Activated B cell treated with CpG ODN at 0.5 μM for 24 hours (primary cell): ENCODE measurements at regions not wholly inside any gene's neighbourhood (a gene's known extent, or its start where the extent isn't known, plus 50 kb on each side); places are given as distances from the start of the nearest gene placed in this dataset.

Experiments used
- ATAC-seq: fragments of 200-7000 bp; cut with Tn5 transposase; one replicate; pipeline ENCODE4 v1.10.0; 2021; ENCODE audit warnings: low read depth, mild to moderate bottlenecking, moderate library complexity
- CTCF ChIA-PET: fragments of 350-600 bp; sonication (Branson Sonifier 250); formaldehyde crosslinking; loops from one replicate; lab custom pipeline; 2021; ENCODE audit warnings: antibody characterized with exemption; lab: Charles Lee
- POLR2A ChIA-PET: fragments of 350-600 bp; sonication (Branson Sonifier 250); formaldehyde crosslinking; loops from one replicate; lab custom pipeline; 2021; ENCODE audit warnings: antibody characterized with exemption; lab: Charles Lee
- DNase-seq: peaks from one replicate; pipeline ENCODE4 v3.0.0; 2022
- H3K27ac Mint-ChIP-seq: one replicate; pipeline ENCODE4 v1.8.0; 2020; ENCODE audit warnings: mixed read lengths
- H3K27me3 Mint-ChIP-seq: one replicate; pipeline ENCODE4 v1.8.0; 2021; ENCODE audit warnings: mixed read lengths
- H3K36me3 Mint-ChIP-seq: one replicate; pipeline ENCODE4 v1.8.0; 2021; ENCODE audit warnings: low read depth, mixed read lengths
- H3K4me1 Mint-ChIP-seq: one replicate; pipeline ENCODE4 v1.8.0; 2021; ENCODE audit warnings: mixed read lengths
- H3K4me3 Mint-ChIP-seq: one replicate; pipeline ENCODE4 v1.8.0; 2020; ENCODE audit warnings: mild to moderate bottlenecking, mixed read lengths
- H3K9me3 Mint-ChIP-seq: one replicate; pipeline ENCODE4 v1.8.0; 2020; ENCODE audit warnings: mixed read lengths
- intact Hi-C: fragments of 100-400 bp; cut with micrococcal nuclease; formaldehyde crosslinking; loops from one replicate; pipeline ENCODE4 v1.15.1; 2024
- TF ChIP-seq, protein P1 (sequence below): fragments of 200-600 bp; IDR thresholded peaks from one replicate; pipeline ENCODE4 v1.8.0; 2022; ENCODE audit warnings: antibody characterized with exemption, mild to moderate bottlenecking

DNA sequence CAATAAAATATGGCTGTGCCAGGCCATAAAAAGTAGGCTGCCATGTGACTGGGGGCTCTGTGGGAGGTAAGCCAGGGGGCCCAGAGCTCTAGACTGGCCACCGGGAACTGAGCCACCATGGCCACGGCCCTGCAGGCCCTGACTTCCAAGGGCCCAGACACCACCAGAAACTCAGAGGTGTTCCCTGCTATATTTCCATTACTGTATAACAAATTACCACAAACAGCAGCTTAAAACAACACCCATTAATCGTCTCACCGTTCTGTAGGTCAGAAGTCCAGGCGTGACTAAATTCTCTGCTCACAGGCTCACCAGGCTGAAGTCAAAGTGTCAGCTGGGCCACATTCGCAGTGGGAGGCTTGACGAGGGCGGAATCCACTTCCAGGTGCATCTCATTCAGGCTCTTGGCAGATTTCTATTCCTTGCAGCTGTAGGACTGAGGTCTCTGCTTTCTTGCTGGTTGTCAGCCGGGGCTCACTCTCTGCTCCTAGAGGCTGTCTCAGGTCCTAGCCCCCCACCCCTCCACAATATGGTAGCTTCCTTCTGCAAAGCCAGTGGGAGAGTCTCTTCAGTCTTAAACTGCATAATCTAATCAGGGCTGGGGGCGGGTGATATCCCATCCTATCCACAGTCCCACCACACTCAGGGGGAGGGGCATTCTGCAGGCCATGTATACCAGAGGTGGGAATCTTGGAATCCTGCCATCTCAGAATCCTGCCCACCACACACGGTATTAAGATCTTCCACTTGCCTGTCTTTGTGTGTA, 125.4 kb downstream of the C5orf15 start:
- Mint-ChIP-seq H3K27ac (no peak overlapping the region), H3K4me1 (peaks cover 19% of the 10 kb centered on the region)
- TF ChIP-seq, protein P1, sequence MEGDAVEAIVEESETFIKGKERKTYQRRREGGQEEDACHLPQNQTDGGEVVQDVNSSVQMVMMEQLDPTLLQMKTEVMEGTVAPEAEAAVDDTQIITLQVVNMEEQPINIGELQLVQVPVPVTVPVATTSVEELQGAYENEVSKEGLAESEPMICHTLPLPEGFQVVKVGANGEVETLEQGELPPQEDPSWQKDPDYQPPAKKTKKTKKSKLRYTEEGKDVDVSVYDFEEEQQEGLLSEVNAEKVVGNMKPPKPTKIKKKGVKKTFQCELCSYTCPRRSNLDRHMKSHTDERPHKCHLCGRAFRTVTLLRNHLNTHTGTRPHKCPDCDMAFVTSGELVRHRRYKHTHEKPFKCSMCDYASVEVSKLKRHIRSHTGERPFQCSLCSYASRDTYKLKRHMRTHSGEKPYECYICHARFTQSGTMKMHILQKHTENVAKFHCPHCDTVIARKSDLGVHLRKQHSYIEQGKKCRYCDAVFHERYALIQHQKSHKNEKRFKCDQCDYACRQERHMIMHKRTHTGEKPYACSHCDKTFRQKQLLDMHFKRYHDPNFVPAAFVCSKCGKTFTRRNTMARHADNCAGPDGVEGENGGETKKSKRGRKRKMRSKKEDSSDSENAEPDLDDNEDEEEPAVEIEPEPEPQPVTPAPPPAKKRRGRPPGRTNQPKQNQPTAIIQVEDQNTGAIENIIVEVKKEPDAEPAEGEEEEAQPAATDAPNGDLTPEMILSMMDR: no peak

DNA sequence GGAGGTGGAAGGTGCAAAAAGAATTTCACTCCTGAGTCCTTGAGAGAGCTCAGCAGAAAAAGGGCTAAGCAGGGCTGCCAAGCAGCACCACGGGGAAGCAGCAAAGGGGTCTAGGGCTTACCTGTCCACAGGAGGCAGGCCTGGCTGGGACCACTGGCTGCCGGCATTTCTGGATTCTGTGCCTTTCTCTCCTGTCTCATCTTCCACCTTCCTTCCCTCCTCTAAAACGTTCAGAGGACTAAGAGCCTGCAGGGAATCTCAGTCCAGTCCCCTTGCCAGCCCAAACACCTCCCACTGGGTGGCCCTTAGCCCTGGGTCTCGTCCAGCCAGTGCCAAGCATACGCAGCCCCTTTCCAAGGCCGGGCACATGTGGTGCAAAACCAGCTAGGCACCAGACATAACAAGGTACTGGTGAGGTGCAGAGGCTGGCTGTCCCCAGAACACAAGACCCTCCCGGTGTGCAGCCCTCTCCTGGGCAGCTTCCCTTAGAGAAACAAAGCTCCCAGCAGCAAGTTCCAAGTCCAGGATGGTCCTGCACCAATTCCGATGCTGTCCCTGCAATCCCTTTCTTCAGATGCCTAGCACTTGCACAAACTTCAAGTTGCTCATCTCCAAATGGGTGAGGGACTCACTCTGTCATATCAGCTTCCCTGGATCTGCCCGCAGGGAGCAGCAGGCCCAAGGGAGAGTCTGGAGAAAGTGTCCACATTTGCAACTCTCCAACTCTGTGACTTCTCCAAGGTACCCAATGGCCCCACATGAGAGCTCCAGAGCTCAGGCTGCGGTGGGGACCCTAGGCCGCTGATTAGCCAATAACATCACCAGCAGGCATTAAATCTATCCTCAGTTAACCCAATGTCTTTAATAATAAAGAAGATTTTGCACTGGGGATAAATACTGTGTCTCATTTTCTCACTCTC, 126.3 kb downstream of the C5orf15 start:
- intact Hi-C loops: no loop called here
- Mint-ChIP-seq H3K27me3 (no peaks in the 10 kb centered on the region), H3K4me1 (peaks cover 9% of the 10 kb centered on the region), H3K27ac (no peak overlapping the region), H3K9me3 (peaks cover 3% of the 10 kb centered on the region), H3K36me3 (no peaks in the 10 kb centered on the region), H3K4me3 (no peak overlapping the region)
- TF ChIP-seq, protein P1: no peak
- DNase-seq (no peak), ATAC-seq (no peak)
- ChIA-PET CTCF (no interaction called here), POLR2A (no interaction called here)

More for the DNA sequence above, 125.4 kb downstream of the C5orf15 start:
- ChIA-PET CTCF (interaction anchor here (1.3 kb wide), 1 partner anchor 197 kb away, joined by 4 read pairs; no protein-coding TSS in a partner anchor), POLR2A (no interaction called here)
- Mint-ChIP-seq H3K4me3 (no peak overlapping the region), H3K36me3 (no peaks in the 10 kb centered on the region), H3K27me3 (no peaks in the 10 kb centered on the region), H3K9me3 (no peaks in the 10 kb centered on the region)
- DNase-seq: no peak
- intact Hi-C loops: no loop called here
- ATAC-seq: no peak

DNA sequence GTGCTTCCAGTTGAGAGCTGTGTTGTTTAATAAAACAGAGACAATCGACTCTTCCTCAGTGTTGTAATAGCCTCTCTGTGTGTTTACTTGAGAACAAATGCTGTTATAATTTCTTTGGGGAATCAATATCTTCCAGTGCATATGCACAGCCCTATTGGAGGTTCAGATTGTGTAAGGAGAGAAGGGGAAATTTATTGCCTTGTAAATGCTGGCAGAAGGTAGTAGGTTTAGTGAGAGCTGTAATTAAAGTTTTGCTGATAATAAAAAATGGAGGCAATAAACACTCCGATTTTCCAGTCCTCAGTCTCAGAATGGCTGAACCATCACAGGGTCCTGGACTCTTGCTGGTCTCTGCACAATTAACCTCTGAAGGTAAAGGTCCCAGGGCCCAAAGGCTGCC, 128.3 kb downstream of the C5orf15 start:
- TF ChIP-seq, protein P1: no peak
- Mint-ChIP-seq H3K36me3 (no peaks in the 10 kb centered on the region), H3K9me3 (peaks cover 20% of the 10 kb centered on the region), H3K27ac (no peak overlapping the region), H3K4me1 (no peaks in the 10 kb centered on the region), H3K27me3 (peaks cover 3% of the 10 kb centered on the region), H3K4me3 (no peak overlapping the region)
- no peak for DNase-seq
- intact Hi-C loops: no loop called here
- ChIA-PET POLR2A (no interaction called here), CTCF (no interaction called here)
- no peak for ATAC-seq

DNA sequence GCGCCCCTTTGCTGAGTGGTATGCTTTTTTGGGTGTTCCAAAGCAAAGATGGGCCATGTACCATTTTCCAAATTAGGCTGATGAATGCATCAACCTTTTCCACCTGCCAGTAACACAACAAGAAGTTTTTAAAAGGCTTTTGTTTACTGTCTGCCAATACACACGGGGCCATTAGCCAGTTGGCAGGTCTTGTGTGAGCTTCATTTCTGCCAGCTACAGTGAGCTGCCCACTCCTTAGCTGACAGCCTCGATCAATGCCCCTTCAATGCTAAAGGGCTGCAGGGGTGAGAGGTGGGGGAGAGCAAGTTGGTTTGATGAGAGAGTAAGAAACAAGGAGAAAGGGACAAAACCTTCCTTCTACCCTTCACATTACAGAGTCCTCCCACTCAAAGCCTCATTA, 128.7 kb downstream of the C5orf15 start:
- no peaks in the 10 kb centered on the region for H3K36me3 Mint-ChIP-seq
- no peak overlapping the region for H3K4me3 Mint-ChIP-seq
- intact Hi-C loops: no loop called here
- H3K27me3 Mint-ChIP-seq: peaks cover 3% of the 10 kb centered on the region
- no peak overlapping the region for H3K27ac Mint-ChIP-seq
- H3K4me1 Mint-ChIP-seq: no peaks in the 10 kb centered on the region
- peaks cover 20% of the 10 kb centered on the region for H3K9me3 Mint-ChIP-seq
- TF ChIP-seq, protein P1: no peak
- POLR2A ChIA-PET: no interaction called here
- DNase-seq: no peak
- no peak for ATAC-seq
- CTCF ChIA-PET: no interaction called here

DNA sequence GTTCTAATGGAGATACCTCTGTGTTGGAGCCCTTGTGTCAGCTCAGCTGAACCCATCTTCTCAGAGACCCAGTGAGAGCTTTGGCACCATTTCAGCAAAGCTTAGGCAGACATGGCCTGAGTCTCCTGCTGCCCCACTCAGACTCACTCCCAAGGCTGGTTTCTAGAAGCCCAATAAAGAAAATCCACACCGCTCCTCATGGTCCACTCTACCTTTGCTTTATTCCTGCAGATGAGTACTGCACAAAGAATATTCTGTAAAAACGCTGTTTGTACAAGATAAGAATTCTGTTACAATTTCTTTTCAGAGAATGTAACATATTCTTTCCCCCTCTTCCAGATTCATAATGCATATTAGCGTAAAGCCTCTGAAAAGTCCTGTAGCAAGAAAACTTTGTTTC, 129.3 kb downstream of the C5orf15 start:
- H3K4me1 Mint-ChIP-seq: no peaks in the 10 kb centered on the region
- ATAC-seq (no peak), DNase-seq (no peak)
- H3K27me3 Mint-ChIP-seq: peaks cover 3% of the 10 kb centered on the region
- H3K36me3 Mint-ChIP-seq: no peaks in the 10 kb centered on the region
- H3K9me3 Mint-ChIP-seq: peaks cover 20% of the 10 kb centered on the region
- ChIA-PET POLR2A (no interaction called here), CTCF (no interaction called here)
- TF ChIP-seq, protein P1: no peak
- intact Hi-C loops: no loop called here
- H3K4me3 Mint-ChIP-seq: no peak overlapping the region
- no peak overlapping the region for H3K27ac Mint-ChIP-seq
